ENCODE measurements at regions not wholly inside any gene's neighbourhood (a gene's known extent, or its start where the extent isn't known, plus 50 kb on each side); places are given as distances from the start of the nearest gene placed in this dataset.

- TF ChIP-seq EZH2 (IDR thresholded peaks at IDR 0.05; ENCODE audit: insufficient read depth, low read length) (no peak), CTCF (IDR thresholded peaks at IDR 0.05; ENCODE audit: insufficient read depth, low read depth, low read length) (no peak)
Measured at GRCh38 chr3:176526942-176527341, 670.3 kb downstream of the TBL1XR1 start.

All from astrocyte (in vitro differentiated cells and primary cell).